ENCODE measurements at regions not wholly inside any gene's neighbourhood (a gene's known extent, or its start where the extent isn't known, plus 50 kb on each side); places are given as distances from the start of the nearest gene placed in this dataset.

GRCh38 chr13:74920920-74921319 is 561.0 kb downstream of the TBC1D4 start:
- no peak overlapping the region for H3K9ac ChIP-seq (ENCODE audit: low read length in 2 of 2)
- no peak overlapping the region for H3K4me3 ChIP-seq (ENCODE audit: low read length in 2 of 2)
- peaks cover 0 to 3% of the 10 kb centered on the region in 2 donors for H3K9me3 ChIP-seq (ENCODE audit: control insufficient read depth in 2 of 2, low read length in 2 of 2)
- H3K27me3 ChIP-seq (ENCODE audit: control insufficient read depth in 1 of 2, insufficient read depth in 2 of 2, low read length in 2 of 2), result no peaks in the 10 kb centered on the region
- H3K36me3 ChIP-seq (ENCODE audit: control insufficient read depth in 2 of 2, insufficient read depth in 2 of 2, low read length in 2 of 2), result no peaks in the 10 kb centered on the region
- no peak overlapping the region for H3K27ac ChIP-seq (ENCODE audit: low read length)
- H3K4me1 ChIP-seq (ENCODE audit: control insufficient read depth, insufficient read depth, low read length), result no peaks in the 10 kb centered on the region

GRCh38 chr13:74920361-74920760 is 561.6 kb downstream of the TBC1D4 start:
- no peak overlapping the region for H3K9ac ChIP-seq (ENCODE audit: low read length in 2 of 2)
- H3K27ac ChIP-seq (ENCODE audit: low read length), result no peak overlapping the region
- H3K27me3 ChIP-seq (ENCODE audit: control insufficient read depth in 1 of 2, insufficient read depth in 2 of 2, low read length in 2 of 2), result no peaks in the 10 kb centered on the region
- H3K4me3 ChIP-seq (ENCODE audit: low read length in 2 of 2), result no peak overlapping the region
- no peaks in the 10 kb centered on the region for H3K4me1 ChIP-seq (ENCODE audit: control insufficient read depth, insufficient read depth, low read length)
- peaks cover 0 to 3% of the 10 kb centered on the region in 2 donors for H3K9me3 ChIP-seq (ENCODE audit: control insufficient read depth in 2 of 2, low read length in 2 of 2)
- no peaks in the 10 kb centered on the region for H3K36me3 ChIP-seq (ENCODE audit: control insufficient read depth in 2 of 2, insufficient read depth in 2 of 2, low read length in 2 of 2)

GRCh38 chr13:74919914-74920313 is 562.1 kb downstream of the TBC1D4 start:
- Histone ChIP-seq H3K27me3 (ENCODE audit: control insufficient read depth in 1 of 2, insufficient read depth in 2 of 2, low read length in 2 of 2) (no peaks in the 10 kb centered on the region), H3K4me1 (ENCODE audit: control insufficient read depth, insufficient read depth, low read length) (no peaks in the 10 kb centered on the region), H3K27ac (ENCODE audit: low read length) (no peak overlapping the region), H3K9ac (ENCODE audit: low read length in 2 of 2) (no peak overlapping the region), H3K9me3 (ENCODE audit: control insufficient read depth in 2 of 2, low read length in 2 of 2) (peaks cover 0 to 3% of the 10 kb centered on the region in 2 donors), H3K36me3 (ENCODE audit: control insufficient read depth in 2 of 2, insufficient read depth in 2 of 2, low read length in 2 of 2) (no peaks in the 10 kb centered on the region), H3K4me3 (ENCODE audit: low read length in 2 of 2) (no peak overlapping the region)

GRCh38 chr13:74912898-74913297 is 569.1 kb downstream of the TBC1D4 start:
- no peak overlapping the region for H3K9ac ChIP-seq (ENCODE audit: low read length in 2 of 2)
- no peaks in the 10 kb centered on the region for H3K9me3 ChIP-seq (ENCODE audit: control insufficient read depth in 2 of 2, low read length in 2 of 2)
- no peaks in the 10 kb centered on the region for H3K4me1 ChIP-seq (ENCODE audit: control insufficient read depth, insufficient read depth, low read length)
- no peak overlapping the region for H3K4me3 ChIP-seq (ENCODE audit: low read length in 2 of 2)
- no peaks in the 10 kb centered on the region for H3K27me3 ChIP-seq (ENCODE audit: control insufficient read depth in 1 of 2, insufficient read depth in 2 of 2, low read length in 2 of 2)
- no peaks in the 10 kb centered on the region for H3K36me3 ChIP-seq (ENCODE audit: control insufficient read depth in 2 of 2, insufficient read depth in 2 of 2, low read length in 2 of 2)
- H3K27ac ChIP-seq (ENCODE audit: low read length), result no peak overlapping the region

GRCh38 chr13:74910415-74910814 is 571.6 kb downstream of the TBC1D4 start:
- no peak overlapping the region for H3K4me3 ChIP-seq (ENCODE audit: low read length in 2 of 2)
- no peak overlapping the region for H3K27ac ChIP-seq (ENCODE audit: low read length)
- H3K4me1 ChIP-seq (ENCODE audit: control insufficient read depth, insufficient read depth, low read length), result no peaks in the 10 kb centered on the region
- no peaks in the 10 kb centered on the region for H3K27me3 ChIP-seq (ENCODE audit: control insufficient read depth in 1 of 2, insufficient read depth in 2 of 2, low read length in 2 of 2)
- no peaks in the 10 kb centered on the region for H3K36me3 ChIP-seq (ENCODE audit: control insufficient read depth in 2 of 2, insufficient read depth in 2 of 2, low read length in 2 of 2)
- H3K9me3 ChIP-seq (ENCODE audit: control insufficient read depth in 2 of 2, low read length in 2 of 2), result no peaks in the 10 kb centered on the region
- H3K9ac ChIP-seq (ENCODE audit: low read length in 2 of 2), result no peak overlapping the region

GRCh38 chr13:74907788-74908187 is 574.2 kb downstream of the TBC1D4 start:
- Histone ChIP-seq H3K9me3 (ENCODE audit: control insufficient read depth in 2 of 2, low read length in 2 of 2) (no peaks in the 10 kb centered on the region), H3K4me1 (ENCODE audit: control insufficient read depth, insufficient read depth, low read length) (no peaks in the 10 kb centered on the region), H3K36me3 (ENCODE audit: control insufficient read depth in 2 of 2, insufficient read depth in 2 of 2, low read length in 2 of 2) (no peaks in the 10 kb centered on the region), H3K27me3 (ENCODE audit: control insufficient read depth in 1 of 2, insufficient read depth in 2 of 2, low read length in 2 of 2) (no peaks in the 10 kb centered on the region), H3K9ac (ENCODE audit: low read length in 2 of 2) (no peak overlapping the region), H3K27ac (ENCODE audit: low read length) (no peak overlapping the region), H3K4me3 (ENCODE audit: low read length in 2 of 2) (no peak overlapping the region)

- no peaks in the 10 kb centered on the region for H3K27me3 ChIP-seq (ENCODE audit: control insufficient read depth in 1 of 2, insufficient read depth in 2 of 2, low read length in 2 of 2)
These were observed 577.4 kb downstream of the TBC1D4 start for GRCh38 chr13:74904556-74904955.

GRCh38 chr13:74895042-74895796 is 586.8 kb downstream of the TBC1D4 start:
- Histone ChIP-seq H3K9ac (ENCODE audit: low read length in 2 of 2) (no peak overlapping the region), H3K9me3 (ENCODE audit: control insufficient read depth in 2 of 2, low read length in 2 of 2) (no peaks in the 10 kb centered on the region), H3K4me1 (ENCODE audit: control insufficient read depth, insufficient read depth, low read length) (no peaks in the 10 kb centered on the region)

More at GRCh38 chr13:74904556-74904955, 577.4 kb downstream of the TBC1D4 start:
- Histone ChIP-seq H3K9me3 (ENCODE audit: control insufficient read depth in 2 of 2, low read length in 2 of 2) (no peaks in the 10 kb centered on the region), H3K9ac (ENCODE audit: low read length in 2 of 2) (no peak overlapping the region), H3K36me3 (ENCODE audit: control insufficient read depth in 2 of 2, insufficient read depth in 2 of 2, low read length in 2 of 2) (no peaks in the 10 kb centered on the region), H3K27ac (ENCODE audit: low read length) (no peak overlapping the region), H3K4me1 (ENCODE audit: control insufficient read depth, insufficient read depth, low read length) (no peaks in the 10 kb centered on the region), H3K4me3 (ENCODE audit: low read length in 2 of 2) (no peak overlapping the region)

GRCh38 chr13:74892096-74892495 is 589.9 kb downstream of the TBC1D4 start:
- Histone ChIP-seq H3K36me3 (ENCODE audit: control insufficient read depth in 2 of 2, insufficient read depth in 2 of 2, low read length in 2 of 2) (no peaks in the 10 kb centered on the region), H3K9me3 (ENCODE audit: control insufficient read depth in 2 of 2, low read length in 2 of 2) (no peaks in the 10 kb centered on the region), H3K9ac (ENCODE audit: low read length in 2 of 2) (no peak overlapping the region), H3K4me3 (ENCODE audit: low read length in 2 of 2) (no peak overlapping the region), H3K27ac (ENCODE audit: low read length) (no peak overlapping the region), H3K27me3 (ENCODE audit: control insufficient read depth in 1 of 2, insufficient read depth in 2 of 2, low read length in 2 of 2) (no peaks in the 10 kb centered on the region), H3K4me1 (ENCODE audit: control insufficient read depth, insufficient read depth, low read length) (no peaks in the 10 kb centered on the region)

More at GRCh38 chr13:74895042-74895796, 586.8 kb downstream of the TBC1D4 start:
- Histone ChIP-seq H3K27me3 (ENCODE audit: control insufficient read depth in 1 of 2, insufficient read depth in 2 of 2, low read length in 2 of 2) (no peaks in the 10 kb centered on the region), H3K36me3 (ENCODE audit: control insufficient read depth in 2 of 2, insufficient read depth in 2 of 2, low read length in 2 of 2) (no peaks in the 10 kb centered on the region), H3K27ac (ENCODE audit: low read length) (no peak overlapping the region), H3K4me3 (ENCODE audit: low read length in 2 of 2) (no peak overlapping the region)

GRCh38 chr13:74891610-74892009 is 590.4 kb downstream of the TBC1D4 start:
- Histone ChIP-seq H3K27ac (ENCODE audit: low read length) (no peak overlapping the region), H3K36me3 (ENCODE audit: control insufficient read depth in 2 of 2, insufficient read depth in 2 of 2, low read length in 2 of 2) (no peaks in the 10 kb centered on the region), H3K4me3 (ENCODE audit: low read length in 2 of 2) (no peak overlapping the region), H3K9ac (ENCODE audit: low read length in 2 of 2) (no peak overlapping the region), H3K27me3 (ENCODE audit: control insufficient read depth in 1 of 2, insufficient read depth in 2 of 2, low read length in 2 of 2) (no peaks in the 10 kb centered on the region), H3K4me1 (ENCODE audit: control insufficient read depth, insufficient read depth, low read length) (no peaks in the 10 kb centered on the region), H3K9me3 (ENCODE audit: control insufficient read depth in 2 of 2, low read length in 2 of 2) (no peaks in the 10 kb centered on the region)

- Histone ChIP-seq H3K9ac (ENCODE audit: low read length in 2 of 2) (no peak overlapping the region), H3K36me3 (ENCODE audit: control insufficient read depth in 2 of 2, insufficient read depth in 2 of 2, low read length in 2 of 2) (no peaks in the 10 kb centered on the region), H3K27ac (ENCODE audit: low read length) (no peak overlapping the region), H3K27me3 (ENCODE audit: control insufficient read depth in 1 of 2, insufficient read depth in 2 of 2, low read length in 2 of 2) (no peaks in the 10 kb centered on the region), H3K4me1 (ENCODE audit: control insufficient read depth, insufficient read depth, low read length) (no peaks in the 10 kb centered on the region), H3K9me3 (ENCODE audit: control insufficient read depth in 2 of 2, low read length in 2 of 2) (no peaks in the 10 kb centered on the region), H3K4me3 (ENCODE audit: low read length in 2 of 2) (no peak overlapping the region)
These were observed 592.6 kb downstream of the TBC1D4 start for GRCh38 chr13:74889321-74889720.

Data from stomach smooth muscle (tissue), 2 donors.